A549 (cell line): ENCODE measurements at regions not wholly inside any gene's neighbourhood (a gene's known extent, or its start where the extent isn't known, plus 50 kb on each side); places are given as distances from the start of the nearest gene placed in this dataset.

Experiments
- EP300 ChIP-seq, 2 experiments: fragments of >200 bp; sonication (Bioruptor Twin); formaldehyde crosslinking; IDR thresholded peaks; 2 replicates in 1 of 2; 3 replicates in 1 of 2; pipeline ENCODE4 v1.6.1; 2016 to 2017
- HEYL ChIP-seq: fragments of 250-450 bp; sonication (Bioruptor Pico); IDR thresholded peaks from 2 replicates; pipeline ENCODE4 v1.8.0; 2021; ENCODE audit warnings: mild to moderate bottlenecking, moderate library complexity
- TF ChIP-seq, protein P1 (sequence below): fragments of >200 bp; sonication (Bioruptor Twin); formaldehyde crosslinking; IDR thresholded peaks from 3 replicates; pipeline ENCODE4 v1.5.1; 2016

DNA sequence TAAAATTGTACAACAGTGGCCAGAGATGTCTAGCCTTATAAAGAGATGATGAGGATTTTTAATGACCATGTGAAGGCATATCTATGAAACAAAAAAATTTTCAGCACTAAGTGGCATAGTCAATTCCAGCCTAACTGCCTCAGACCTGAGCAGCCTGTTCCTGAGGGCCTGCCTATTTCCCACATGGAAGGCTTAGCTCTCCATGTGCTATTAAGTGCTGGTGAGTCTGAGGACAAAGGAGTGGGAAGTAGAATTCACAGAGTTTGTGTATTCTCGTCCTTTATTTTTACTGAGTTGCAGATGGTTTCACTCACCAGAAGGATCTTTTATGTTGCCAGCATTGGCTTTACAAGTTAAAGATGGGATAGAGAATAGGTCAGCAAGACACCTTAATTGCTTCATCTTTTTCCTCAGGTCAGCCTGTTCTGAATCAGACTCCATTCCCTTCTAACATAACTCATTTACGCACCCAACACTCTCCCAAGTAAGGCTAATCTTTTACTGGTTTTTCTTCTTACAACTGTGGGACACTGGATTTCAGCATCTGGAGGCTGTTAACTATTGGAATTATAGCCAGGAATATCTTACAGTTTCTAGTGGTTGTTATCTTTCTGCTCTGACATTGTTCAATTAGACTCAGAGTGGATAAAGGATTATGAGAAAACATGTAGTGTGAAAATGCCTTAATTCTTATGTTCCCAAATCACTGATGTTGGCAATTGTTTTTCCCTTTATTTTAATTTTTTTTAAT is 76.8 kb downstream of the ISOC1 start:
- no peak for TF ChIP-seq HEYL (CRISPR knock-in tag)
- no peak for TF ChIP-seq EP300 (IDR thresholded peaks at IDR 0.05)
- TF ChIP-seq, protein P1, sequence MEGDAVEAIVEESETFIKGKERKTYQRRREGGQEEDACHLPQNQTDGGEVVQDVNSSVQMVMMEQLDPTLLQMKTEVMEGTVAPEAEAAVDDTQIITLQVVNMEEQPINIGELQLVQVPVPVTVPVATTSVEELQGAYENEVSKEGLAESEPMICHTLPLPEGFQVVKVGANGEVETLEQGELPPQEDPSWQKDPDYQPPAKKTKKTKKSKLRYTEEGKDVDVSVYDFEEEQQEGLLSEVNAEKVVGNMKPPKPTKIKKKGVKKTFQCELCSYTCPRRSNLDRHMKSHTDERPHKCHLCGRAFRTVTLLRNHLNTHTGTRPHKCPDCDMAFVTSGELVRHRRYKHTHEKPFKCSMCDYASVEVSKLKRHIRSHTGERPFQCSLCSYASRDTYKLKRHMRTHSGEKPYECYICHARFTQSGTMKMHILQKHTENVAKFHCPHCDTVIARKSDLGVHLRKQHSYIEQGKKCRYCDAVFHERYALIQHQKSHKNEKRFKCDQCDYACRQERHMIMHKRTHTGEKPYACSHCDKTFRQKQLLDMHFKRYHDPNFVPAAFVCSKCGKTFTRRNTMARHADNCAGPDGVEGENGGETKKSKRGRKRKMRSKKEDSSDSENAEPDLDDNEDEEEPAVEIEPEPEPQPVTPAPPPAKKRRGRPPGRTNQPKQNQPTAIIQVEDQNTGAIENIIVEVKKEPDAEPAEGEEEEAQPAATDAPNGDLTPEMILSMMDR, result no peak
